PC-9 (cell line): ENCODE measurements at regions not wholly inside any gene's neighbourhood (a gene's known extent, or its start where the extent isn't known, plus 50 kb on each side); places are given as distances from the start of the nearest gene placed in this dataset.

Experiments used
- BruUV-seq: library from RNA; stranded (reverse); fragments of 400-500 nt; replicated peaks from 2 replicates; lab custom pipeline; 2021; lab: Mats Ljungman, UMichigan
- CTCF ChIA-PET: fragments of 300-600 bp; sonication (Branson Sonifier 250); formaldehyde crosslinking; loops from one replicate; lab custom pipeline; 2022; ENCODE audit warnings: antibody characterized with exemption; lab: Charles Lee
- POLR2A ChIA-PET: fragments of 300-600 bp; sonication (Branson Sonifier 250); formaldehyde crosslinking; loops from one replicate; lab custom pipeline; 2022; ENCODE audit warnings: antibody characterized with exemption; ENCODE audit not compliant: unreplicated experiment; lab: Charles Lee
- DNase-seq, 2 experiments: peaks; one replicate each; pipeline versions ENCODE4 v3.0.0 to v3.0.0-alpha.2; 2015 to 2022; ENCODE audit warnings: mixed read lengths in 1 of 2
- H2AFZ ChIP-seq: fragments of 200-600 bp; sonication (generic); 2 replicates; pipeline ENCODE4 v1.8.1; 2017; ENCODE audit warnings: antibody characterized with exemption
- H3F3A ChIP-seq: fragments of 200-600 bp; sonication (generic); 2 replicates; pipeline ENCODE4 v1.8.1; 2017; ENCODE audit warnings: antibody characterized with exemption, mild to moderate bottlenecking, low read depth; ENCODE audit not compliant: insufficient read depth
- H3K27ac ChIP-seq: fragments of 200-600 bp; sonication (generic); 2 replicates; pipeline ENCODE4 v1.6.1; 2016; ENCODE audit warnings: mixed run types
- H3K27me3 ChIP-seq: fragments of 200-600 bp; sonication (generic); 2 replicates; pipeline ENCODE4 v1.6.1; 2016; ENCODE audit warnings: low read depth, mixed run types; ENCODE audit not compliant: insufficient read depth
- H3K36me3 ChIP-seq: fragments of 200-600 bp; sonication (generic); 2 replicates; pipeline ENCODE4 v1.6.1; 2016; ENCODE audit warnings: low read depth, mixed run types
- H3K4me1 ChIP-seq: fragments of 200-600 bp; sonication (generic); replicated peaks from 2 replicates; pipeline ENCODE4 v1.6.1; 2016; ENCODE audit warnings: mixed run types; ENCODE audit not compliant: insufficient read depth
- H3K4me2 ChIP-seq: fragments of 200-600 bp; sonication (generic); 2 replicates; pipeline ENCODE4 v1.6.1; 2017; ENCODE audit warnings: mixed run types
- H3K4me3 ChIP-seq: fragments of 200-600 bp; sonication (generic); 2 replicates; pipeline ENCODE4 v1.6.1; 2016; ENCODE audit warnings: mixed run types
- H3K79me2 ChIP-seq: fragments of 200-600 bp; sonication (generic); 2 replicates; pipeline ENCODE4 v1.6.1; 2017; ENCODE audit warnings: low read depth, mixed run types
- H3K9me2 ChIP-seq: fragments of 200-600 bp; sonication (generic); 2 replicates; pipeline ENCODE4 v1.8.1; 2017; ENCODE audit warnings: mild to moderate bottlenecking; ENCODE audit not compliant: insufficient read depth
- H3K9me3 ChIP-seq: fragments of 200-600 bp; sonication (generic); 2 replicates; pipeline ENCODE4 v1.8.1; 2016; ENCODE audit warnings: low read depth; ENCODE audit not compliant: insufficient read depth
- H4K20me1 ChIP-seq: fragments of 200-600 bp; sonication (generic); 2 replicates; pipeline ENCODE4 v1.8.1; 2017; ENCODE audit not compliant: insufficient read depth
- CTCF ChIP-seq: fragments of 200-600 bp; sonication (generic); conservative IDR thresholded peaks from 2 replicates; pipeline ENCODE4 v1.6.1; 2017; ENCODE audit warnings: mixed run types, antibody characterized with exemption, mild to moderate bottlenecking, moderate library complexity
- EZH2 ChIP-seq: fragments of 200-600 bp; sonication (generic); IDR thresholded peaks from 2 replicates; pipeline ENCODE4 v1.8.0; 2017; ENCODE audit warnings: antibody characterized with exemption, low read depth
- intact Hi-C: fragments of 100-400 bp; cut with micrococcal nuclease; formaldehyde crosslinking; loops from one replicate; pipeline ENCODE4 v1.10.0; 2022; ENCODE audit not compliant: unreplicated experiment

DNA sequence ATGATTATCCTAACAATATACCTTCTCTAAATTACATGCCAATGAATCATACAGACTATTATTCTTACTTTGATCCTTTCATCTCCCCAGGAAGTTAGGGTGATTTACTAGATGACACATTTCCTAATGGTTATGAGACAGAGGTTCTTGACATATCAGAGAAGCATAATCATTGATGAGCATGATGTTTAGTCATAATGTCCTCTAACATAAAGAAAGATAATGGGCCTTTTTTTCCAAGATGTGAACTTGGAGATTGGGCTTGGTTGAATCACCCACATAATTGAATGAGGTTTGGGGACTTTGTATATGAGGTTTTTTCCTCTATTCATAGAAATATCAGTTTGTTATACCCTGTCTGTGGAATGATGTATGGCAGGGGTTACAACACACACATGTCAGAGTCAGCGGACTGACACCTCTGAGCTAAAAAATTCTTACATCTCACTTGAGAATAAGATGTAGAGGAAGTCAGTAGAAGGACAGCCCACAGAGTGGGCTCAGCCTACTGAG lies 69.7 kb upstream of the DCBLD2 start:
- peaks cover 15% of the 10 kb centered on the region; the same call in 1 of the 2 replicates for H3K36me3 ChIP-seq
- H3F3A ChIP-seq = peaks cover 24% of the 10 kb centered on the region
- peak; percentile 11 to 98 for DNase-seq
- H3K4me2 ChIP-seq = peak overlapping the region; percentile 20
- no peaks in the 10 kb centered on the region for H4K20me1 ChIP-seq
- no peak overlapping the region; the same call in 1 of the 2 replicates for H3K4me3 ChIP-seq
- no peaks in the 10 kb centered on the region for H3K79me2 ChIP-seq
- H3K27ac ChIP-seq = peak overlapping the region; percentile 91
- H3K27me3 ChIP-seq = no peaks in the 10 kb centered on the region
- no peaks in the 10 kb centered on the region; the same call in 1 of the 2 replicates for H3K9me2 ChIP-seq
- POLR2A ChIA-PET = no interaction called here
- peak overlapping the region; percentile 34; the same call in 1 of the 2 replicates for H2AFZ ChIP-seq
- BruUV-seq = TSS peak; percentile 72
- TF ChIP-seq EZH2 = no peak
- no peak for TF ChIP-seq CTCF
- peaks cover 57% of the 10 kb centered on the region for H3K9me3 ChIP-seq
- peaks cover 41% of the 10 kb centered on the region for H3K4me1 ChIP-seq
- CTCF ChIA-PET = no interaction called here
- intact Hi-C loops = loop anchor here (2.0 to 10.0 kb wide), 2 partner anchors 48 to 456 kb away; no protein-coding TSS in a partner anchor

DNA sequence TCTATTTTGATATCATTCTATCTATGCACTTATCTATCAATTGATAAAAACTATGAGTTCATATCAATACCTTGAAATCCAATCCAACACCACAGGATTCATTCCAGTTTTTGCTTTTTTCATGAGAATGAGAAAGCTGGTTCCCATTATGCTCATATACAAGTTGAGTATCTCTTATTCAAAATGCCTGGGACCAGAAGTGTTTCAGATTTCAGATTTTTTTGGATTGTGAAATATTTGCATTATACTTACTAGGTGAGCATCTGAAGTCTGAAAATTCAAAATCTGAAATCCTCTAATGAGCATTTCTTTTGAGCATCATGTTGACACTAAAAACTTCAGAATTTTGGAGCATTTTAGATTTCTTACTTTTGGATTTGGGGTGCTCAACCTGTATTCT lies 67.8 kb upstream of the DCBLD2 start:
- H3K79me2 ChIP-seq = no peaks in the 10 kb centered on the region
- H3K9me3 ChIP-seq = peaks cover 43% of the 10 kb centered on the region
- CTCF ChIA-PET = no interaction called here
- POLR2A ChIA-PET = no interaction called here
- no peak overlapping the region for H3K27ac ChIP-seq
- no peak overlapping the region for H3K4me3 ChIP-seq
- peaks cover 37% of the 10 kb centered on the region for H3K4me1 ChIP-seq
- H3K4me2 ChIP-seq = no peak overlapping the region
- H4K20me1 ChIP-seq = no peaks in the 10 kb centered on the region
- H3K9me2 ChIP-seq = no peaks in the 10 kb centered on the region; the same call in 1 of the 2 replicates
- no TSS peak for BruUV-seq
- H3K36me3 ChIP-seq = peaks cover 13% of the 10 kb centered on the region; the same call in 1 of the 2 replicates
- H3F3A ChIP-seq = peaks cover 23% of the 10 kb centered on the region
- DNase-seq = no peak
- intact Hi-C loops = no loop called here
- H2AFZ ChIP-seq = no peak overlapping the region
- TF ChIP-seq CTCF (no peak), EZH2 (no peak)
- H3K27me3 ChIP-seq = no peaks in the 10 kb centered on the region

DNA sequence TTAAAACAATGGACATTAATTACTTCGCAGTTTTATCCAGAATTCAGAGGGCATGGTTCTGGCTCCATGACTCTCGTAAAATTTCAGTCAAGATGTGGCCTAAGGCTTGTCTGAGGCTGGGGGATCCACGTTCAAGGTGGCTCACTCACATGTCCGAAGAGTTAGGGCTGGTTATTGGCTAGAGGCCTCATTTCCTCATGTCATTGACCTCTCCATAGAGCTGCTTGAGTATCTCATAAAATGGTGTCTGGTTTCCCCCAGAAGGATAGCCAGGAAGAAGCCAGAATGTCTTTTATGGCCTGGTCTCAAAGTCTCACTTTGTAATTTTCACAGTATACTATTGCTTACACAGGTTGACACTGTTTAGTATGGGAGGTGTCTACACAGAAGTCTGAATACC lies 67.3 kb upstream of the DCBLD2 start:
- Histone ChIP-seq H3K27ac (no peak overlapping the region), H3K4me2 (no peak overlapping the region), H3K36me3 (peaks cover 8% of the 10 kb centered on the region; the same call in 1 of the 2 replicates), H3K4me1 (peaks cover 36% of the 10 kb centered on the region), H3F3A (peaks cover 23% of the 10 kb centered on the region), H3K9me2 (no peaks in the 10 kb centered on the region; the same call in 1 of the 2 replicates), H3K9me3 (peaks cover 39% of the 10 kb centered on the region), H2AFZ (no peak overlapping the region), H3K27me3 (no peaks in the 10 kb centered on the region), H3K4me3 (no peak overlapping the region), H3K79me2 (no peaks in the 10 kb centered on the region), H4K20me1 (no peaks in the 10 kb centered on the region)
- no peak for TF ChIP-seq EZH2
- no peak for TF ChIP-seq CTCF
- ChIA-PET CTCF (no interaction called here), POLR2A (no interaction called here)
- no peak for DNase-seq
- BruUV-seq = no TSS peak
- intact Hi-C loops = no loop called here
